Ovary (tissue), 3 donors: ENCODE measurements at regions not wholly inside any gene's neighbourhood (a gene's known extent, or its start where the extent isn't known, plus 50 kb on each side); places are given as distances from the start of the nearest gene placed in this dataset.

Experiments used
- CTCF ChIP-seq, 3 donors: fragments of 450-650 bp in 2 of 3; fragments of 200-600 bp in 1 of 3; IDR thresholded peaks; one replicate each; pipeline versions ENCODE4 v1.5.1 to v1.8.0; 2016 to 2022; ENCODE audit warnings: antibody characterized with exemption in 3 of 3, mild to moderate bottlenecking in 1 of 3
- EP300 ChIP-seq: sonication (generic); formaldehyde crosslinking; IDR thresholded peaks from one replicate; pipeline ENCODE4 v1.6.1; 2017; ENCODE audit warnings: antibody characterized with exemption
- POLR2A ChIP-seq: fragments of 450-650 bp; IDR thresholded peaks from one replicate; pipeline ENCODE4 v1.6.1; 2017; ENCODE audit warnings: antibody characterized with exemption, mild to moderate bottlenecking, moderate library complexity
- donor health status: DM: no; HTN: no; CAD: no.

- TF ChIP-seq CTCF (IDR thresholded peaks at IDR 0.05) = no peak
- no peak for TF ChIP-seq POLR2A
- TF ChIP-seq EP300 = no peak
Measured at GRCh38 chr6:115570331-115570730, 490.4 kb downstream of the FRK start.
